ENCODE measurements at regions not wholly inside any gene's neighbourhood (a gene's known extent, or its start where the extent isn't known, plus 50 kb on each side); places are given as distances from the start of the nearest gene placed in this dataset.

DNA sequence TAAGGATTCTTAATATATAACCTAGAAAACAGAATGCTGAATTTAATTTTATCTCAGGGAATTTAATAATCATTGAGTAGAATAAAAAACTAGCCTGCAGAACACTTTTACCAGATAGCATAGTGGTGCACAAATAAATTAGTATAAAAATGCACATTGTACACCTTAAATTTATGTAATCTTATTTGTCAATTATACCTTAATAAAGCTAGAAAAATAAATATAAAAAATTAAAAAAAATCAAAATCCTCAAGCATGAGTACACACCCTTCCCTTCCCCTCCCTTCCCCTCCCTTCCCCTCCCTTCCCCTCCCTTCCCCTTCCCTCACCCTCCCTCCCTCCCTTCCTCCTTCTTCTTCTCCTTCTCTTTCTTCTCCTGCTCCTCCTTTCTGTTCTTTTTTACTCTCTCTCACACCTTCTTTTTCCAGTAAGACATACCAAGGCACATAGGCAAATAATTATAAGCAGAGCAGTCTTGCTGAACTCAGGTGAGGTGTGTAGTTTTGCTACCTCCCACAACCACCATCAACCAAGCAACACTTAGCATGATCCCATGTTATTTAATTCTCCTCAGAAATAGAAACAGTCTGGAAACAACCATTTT lies 1395.0 kb downstream of the ZPLD1 start:
- Histone ChIP-seq H3K27me3 (ENCODE audit: control insufficient read depth, insufficient read depth, low read length) (no peaks in the 10 kb centered on the region), H3K9me3 (ENCODE audit: control insufficient read depth, insufficient read depth, low read depth, low read length) (0 out of 2 replicates have a peak, but pooled peaks cover 11% of the 10 kb centered on the region), H3K4me1 (ENCODE audit: control insufficient read depth, insufficient read depth, low read length) (no peaks in the 10 kb centered on the region), H3K36me3 (ENCODE audit: control insufficient read depth, insufficient read depth, low read length) (no peaks in the 10 kb centered on the region), H3K27ac (ENCODE audit: low read length) (no peak overlapping the region), H3K4me3 (ENCODE audit: low read depth in 2 of 2, low read length in 2 of 2) (no peak overlapping the region)
- intact Hi-C loops (cut with micrococcal nuclease; ENCODE audit: unreplicated experiment) = no loop called here
- ATAC-seq (no peak), DNase-seq (ENCODE audit: low read depth, low spot score) (no peak)
- BruUV-seq (replicated peaks) = no TSS peak
- in situ Hi-C loops (cut with HindIII; ENCODE audit: low pct_unique_long_range_greater_than_20kb, low sequenced_read_pairs) = no loop called here
- TF ChIP-seq TCF7L2 (IDR thresholded peaks at IDR 0.05; ENCODE audit: low read depth, low read length) = no peak
- TF ChIP-seq, protein P1, sequence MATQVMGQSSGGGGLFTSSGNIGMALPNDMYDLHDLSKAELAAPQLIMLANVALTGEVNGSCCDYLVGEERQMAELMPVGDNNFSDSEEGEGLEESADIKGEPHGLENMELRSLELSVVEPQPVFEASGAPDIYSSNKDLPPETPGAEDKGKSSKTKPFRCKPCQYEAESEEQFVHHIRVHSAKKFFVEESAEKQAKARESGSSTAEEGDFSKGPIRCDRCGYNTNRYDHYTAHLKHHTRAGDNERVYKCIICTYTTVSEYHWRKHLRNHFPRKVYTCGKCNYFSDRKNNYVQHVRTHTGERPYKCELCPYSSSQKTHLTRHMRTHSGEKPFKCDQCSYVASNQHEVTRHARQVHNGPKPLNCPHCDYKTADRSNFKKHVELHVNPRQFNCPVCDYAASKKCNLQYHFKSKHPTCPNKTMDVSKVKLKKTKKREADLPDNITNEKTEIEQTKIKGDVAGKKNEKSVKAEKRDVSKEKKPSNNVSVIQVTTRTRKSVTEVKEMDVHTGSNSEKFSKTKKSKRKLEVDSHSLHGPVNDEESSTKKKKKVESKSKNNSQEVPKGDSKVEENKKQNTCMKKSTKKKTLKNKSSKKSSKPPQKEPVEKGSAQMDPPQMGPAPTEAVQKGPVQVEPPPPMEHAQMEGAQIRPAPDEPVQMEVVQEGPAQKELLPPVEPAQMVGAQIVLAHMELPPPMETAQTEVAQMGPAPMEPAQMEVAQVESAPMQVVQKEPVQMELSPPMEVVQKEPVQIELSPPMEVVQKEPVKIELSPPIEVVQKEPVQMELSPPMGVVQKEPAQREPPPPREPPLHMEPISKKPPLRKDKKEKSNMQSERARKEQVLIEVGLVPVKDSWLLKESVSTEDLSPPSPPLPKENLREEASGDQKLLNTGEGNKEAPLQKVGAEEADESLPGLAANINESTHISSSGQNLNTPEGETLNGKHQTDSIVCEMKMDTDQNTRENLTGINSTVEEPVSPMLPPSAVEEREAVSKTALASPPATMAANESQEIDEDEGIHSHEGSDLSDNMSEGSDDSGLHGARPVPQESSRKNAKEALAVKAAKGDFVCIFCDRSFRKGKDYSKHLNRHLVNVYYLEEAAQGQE (IDR thresholded peaks at IDR 0.05; ENCODE audit: insufficient read depth in 1 of 2, low read depth in 2 of 2, low read length in 1 of 2) = no peak
- ChIA-PET CTCF (no interaction called here), POLR2A (no interaction called here)

DNA sequence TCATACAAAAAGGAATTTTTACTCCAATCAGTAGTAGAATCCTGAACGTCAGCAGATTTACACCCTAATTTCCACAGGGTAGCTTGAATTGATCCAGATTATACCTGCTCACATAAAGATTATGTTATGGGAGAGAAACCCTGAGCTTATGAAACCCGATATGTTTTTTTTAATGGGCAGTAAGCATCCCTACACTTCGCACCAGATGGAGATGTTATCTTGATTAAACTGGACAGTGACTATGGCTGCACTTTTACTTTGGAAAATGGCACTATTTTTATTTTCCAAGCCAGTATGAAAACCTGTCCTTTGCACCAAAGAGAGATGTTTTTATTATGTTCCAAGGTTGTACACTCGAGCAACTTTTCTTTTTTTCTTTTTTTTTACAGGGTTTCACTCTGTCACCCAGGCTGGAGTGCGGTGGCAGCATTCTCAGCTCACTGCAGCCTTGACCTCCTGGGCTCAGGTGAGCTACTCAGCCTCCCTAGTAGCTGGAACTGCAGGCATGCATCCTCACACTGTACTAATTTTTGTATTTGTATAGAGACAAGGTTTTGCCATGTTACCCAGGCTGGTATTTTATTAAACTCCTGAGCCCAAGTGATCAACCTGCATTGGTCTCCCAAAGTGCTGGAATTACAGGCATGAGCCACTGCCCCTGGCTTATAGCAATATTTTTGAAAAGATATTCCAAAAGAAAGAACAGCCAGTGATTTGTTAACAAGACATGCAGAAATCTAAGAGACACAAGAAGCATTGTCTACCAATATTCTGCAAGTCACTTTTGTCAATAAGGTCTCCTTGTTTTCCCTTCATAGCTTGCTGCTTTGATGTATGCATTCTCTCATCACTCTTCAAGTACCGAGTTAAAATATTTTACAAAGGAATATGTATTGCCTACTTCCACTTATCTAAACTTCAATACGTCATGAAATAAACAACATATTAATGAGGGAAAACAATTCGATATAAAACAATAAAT lies 1412.6 kb downstream of the ZPLD1 start:
- ATAC-seq = no peak
- Histone ChIP-seq H3K9me3 (ENCODE audit: control insufficient read depth, insufficient read depth, low read depth, low read length) (no peaks in the 10 kb centered on the region; the same call in 1 of the 2 replicates), H3K36me3 (ENCODE audit: control insufficient read depth, insufficient read depth, low read length) (no peaks in the 10 kb centered on the region), H3K4me1 (ENCODE audit: control insufficient read depth, insufficient read depth, low read length) (no peaks in the 10 kb centered on the region), H3K27me3 (ENCODE audit: control insufficient read depth, insufficient read depth, low read length) (no peaks in the 10 kb centered on the region), H3K4me3 (ENCODE audit: low read depth in 2 of 2, low read length in 2 of 2) (no peak overlapping the region), H3K27ac (ENCODE audit: low read length) (no peak overlapping the region)
- in situ Hi-C loops (cut with HindIII; ENCODE audit: low pct_unique_long_range_greater_than_20kb, low sequenced_read_pairs) (no loop called here), intact Hi-C loops (cut with micrococcal nuclease; ENCODE audit: unreplicated experiment) (no loop called here)
- ChIA-PET CTCF (no interaction called here), POLR2A (no interaction called here)
- BruUV-seq (replicated peaks) = no TSS peak
- TF ChIP-seq SIN3A (IDR thresholded peaks at IDR 0.05; ENCODE audit: borderline replicate concordance, insufficient read depth, low read depth, low read length) = no peak
- TF ChIP-seq TCF7L2 (IDR thresholded peaks at IDR 0.05; ENCODE audit: low read depth, low read length) = no peak
- TF ChIP-seq, protein P2, sequence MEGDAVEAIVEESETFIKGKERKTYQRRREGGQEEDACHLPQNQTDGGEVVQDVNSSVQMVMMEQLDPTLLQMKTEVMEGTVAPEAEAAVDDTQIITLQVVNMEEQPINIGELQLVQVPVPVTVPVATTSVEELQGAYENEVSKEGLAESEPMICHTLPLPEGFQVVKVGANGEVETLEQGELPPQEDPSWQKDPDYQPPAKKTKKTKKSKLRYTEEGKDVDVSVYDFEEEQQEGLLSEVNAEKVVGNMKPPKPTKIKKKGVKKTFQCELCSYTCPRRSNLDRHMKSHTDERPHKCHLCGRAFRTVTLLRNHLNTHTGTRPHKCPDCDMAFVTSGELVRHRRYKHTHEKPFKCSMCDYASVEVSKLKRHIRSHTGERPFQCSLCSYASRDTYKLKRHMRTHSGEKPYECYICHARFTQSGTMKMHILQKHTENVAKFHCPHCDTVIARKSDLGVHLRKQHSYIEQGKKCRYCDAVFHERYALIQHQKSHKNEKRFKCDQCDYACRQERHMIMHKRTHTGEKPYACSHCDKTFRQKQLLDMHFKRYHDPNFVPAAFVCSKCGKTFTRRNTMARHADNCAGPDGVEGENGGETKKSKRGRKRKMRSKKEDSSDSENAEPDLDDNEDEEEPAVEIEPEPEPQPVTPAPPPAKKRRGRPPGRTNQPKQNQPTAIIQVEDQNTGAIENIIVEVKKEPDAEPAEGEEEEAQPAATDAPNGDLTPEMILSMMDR (IDR thresholded peaks at IDR 0.05) = no peak
- TF ChIP-seq POLR2AphosphoS5 (IDR thresholded peaks at IDR 0.05; ENCODE audit: low read depth, low read length) = no peak
- TF ChIP-seq, protein P1 (IDR thresholded peaks at IDR 0.05; ENCODE audit: insufficient read depth in 1 of 2, low read depth in 2 of 2, low read length in 1 of 2) = no peak
- no peak for DNase-seq (ENCODE audit: low read depth, low spot score)
